SK-N-SH (cell line): ENCODE measurements at regions not wholly inside any gene's neighbourhood (a gene's known extent, or its start where the extent isn't known, plus 50 kb on each side); places are given as distances from the start of the nearest gene placed in this dataset.

Experiments used
- CTCF ChIA-PET: fragments of 300-600, 350-600 bp; formaldehyde crosslinking; extraction: SDS; loops from one replicate; lab custom pipeline; 2021; lab: Yijun Ruan, JAX
- POLR2A ChIA-PET: fragments of 350-600 bp; sonication (Branson Sonifier 250); formaldehyde crosslinking; extraction: SDS; loops from one replicate; lab custom pipeline; 2020; ENCODE audit warnings: antibody characterized with exemption, inconsistent platforms; lab: Yijun Ruan, JAX
- DNase-seq: peaks from one replicate; pipeline ENCODE4 v3.0.0; 2012
- H2AFZ ChIP-seq: fragments of 200-600 bp; sonication (generic); 2 replicates; pipeline ENCODE4 v1.8.1; 2016; ENCODE audit warnings: antibody characterized with exemption, mild to moderate bottlenecking, low read depth
- H3F3A ChIP-seq: fragments of 200-600 bp; sonication (generic); replicated peaks from 2 replicates; pipeline ENCODE3; 2016; ENCODE audit warnings: antibody characterized with exemption, mild to moderate bottlenecking; ENCODE audit not compliant: insufficient read depth
- H3K27ac ChIP-seq, 2 experiments: fragments of 200-500 bp in 1 of 2; fragments of 200-600 bp in 1 of 2; sonication (Bioruptor generic) in 1 of 2; sonication (generic), shearing (Covaris generic) in 1 of 2; 2 replicates each; pipeline versions ENCODE4 v1.5.1 to v1.6.1; 2014 to 2016; ENCODE audit warnings: low read depth in 2 of 2, inconsistent platforms in 1 of 2, low read length in 1 of 2, mild to moderate bottlenecking in 1 of 2, mixed read lengths in 1 of 2
- H3K27me3 ChIP-seq: fragments of 200-600 bp; sonication (generic), shearing (Covaris generic); 2 replicates; pipeline ENCODE4 v1.6.1; 2016; ENCODE audit warnings: mixed run types; ENCODE audit not compliant: insufficient read depth
- H3K36me3 ChIP-seq, 2 experiments: fragments of 200-500 bp in 1 of 2; fragments of 200-600 bp in 1 of 2; sonication (Bioruptor generic) in 1 of 2; sonication (generic) in 1 of 2; replicated peaks in 1 of 2; 2 replicates each; pipeline versions ENCODE3 to v1.5.1; 2014 to 2016; ENCODE audit warnings: low read length in 1 of 2, mild to moderate bottlenecking in 1 of 2; ENCODE audit not compliant: insufficient read depth in 2 of 2, control insufficient read depth in 1 of 2
- H3K4me1 ChIP-seq, 2 experiments: fragments of 200-500 bp in 1 of 2; fragments of 200-600 bp in 1 of 2; sonication (Bioruptor generic) in 1 of 2; sonication (generic), shearing (Covaris generic) in 1 of 2; 2 replicates each; pipeline versions ENCODE4 v1.5.1 to v1.6.1; 2014 to 2016; ENCODE audit warnings: low read depth in 1 of 2, low read length in 1 of 2, mixed run types in 1 of 2; ENCODE audit not compliant: insufficient read depth in 2 of 2, control insufficient read depth in 1 of 2
- H3K4me2 ChIP-seq: fragments of 200-600 bp; sonication (generic), shearing (Covaris generic); 2 replicates; pipeline ENCODE4 v1.6.1; 2017; ENCODE audit warnings: mixed run types
- H3K4me3 ChIP-seq, 2 experiments: fragments of 200-500 bp in 1 of 2; fragments of 200-600 bp in 1 of 2; sonication (Bioruptor generic) in 1 of 2; sonication (generic), shearing (Covaris generic) in 1 of 2; 2 replicates each; pipeline versions ENCODE4 v1.5.1 to v1.8.1; 2014 to 2016; ENCODE audit warnings: low read depth in 2 of 2, inconsistent platforms in 1 of 2, low read length in 1 of 2, mild to moderate bottlenecking in 1 of 2, mixed read lengths in 1 of 2, moderate library complexity in 1 of 2
- H3K79me2 ChIP-seq: fragments of 200-600 bp; sonication (generic); 2 replicates; pipeline ENCODE4 v1.8.1; 2017; ENCODE audit warnings: mild to moderate bottlenecking; ENCODE audit not compliant: insufficient read depth
- H3K9ac ChIP-seq: fragments of 200-600 bp; sonication (generic); 2 replicates; pipeline ENCODE4 v1.6.1; 2017; ENCODE audit warnings: mixed run types
- H3K9me2 ChIP-seq: fragments of 200-600 bp; sonication (generic); 2 replicates; pipeline ENCODE4 v1.6.1; 2017; ENCODE audit warnings: mixed run types
- H3K9me3 ChIP-seq: fragments of 200-600 bp; sonication (generic); 2 replicates; pipeline ENCODE4 v1.6.1; 2017; ENCODE audit warnings: mixed run types, mild to moderate bottlenecking, moderate library complexity
- H4K20me1 ChIP-seq: fragments of 200-600 bp; sonication (generic); 2 replicates; pipeline ENCODE4 v1.6.1; 2017; ENCODE audit warnings: mild to moderate bottlenecking, mixed run types; ENCODE audit not compliant: insufficient read depth
- CHD2 ChIP-seq: fragments of 150-350 bp; IDR thresholded peaks from 2 replicates; pipeline ENCODE4 v1.6.1; 2018; ENCODE audit warnings: low read length; ENCODE audit not compliant: partially characterized antibody
- EP300 ChIP-seq, 2 experiments: IDR thresholded peaks; 2 replicates each; pipeline versions ENCODE4 v1.4.0 to v1.6.1; 2012; ENCODE audit warnings: borderline replicate concordance in 1 of 2, low read depth in 1 of 2, low read length in 1 of 2
- FOXJ3 ChIP-seq: sonication (generic); formaldehyde crosslinking; IDR thresholded peaks from 2 replicates; pipeline ENCODE4 v1.5.1; 2020; ENCODE audit warnings: mild to moderate bottlenecking, missing genetic modification reagents
- GABPA ChIP-seq: IDR thresholded peaks from 2 replicates; pipeline ENCODE4 v1.4.0; 2012; ENCODE audit warnings: low read depth, mild to moderate bottlenecking
- GATA2 ChIP-seq: sonication (generic); formaldehyde crosslinking; IDR thresholded peaks from 2 replicates; pipeline ENCODE4 v1.5.0; 2020; ENCODE audit warnings: mild to moderate bottlenecking, missing genetic modification reagents
- IRF3 ChIP-seq: fragments of 150-350 bp; IDR thresholded peaks from 2 replicates; pipeline ENCODE4 v1.6.1; 2016; ENCODE audit warnings: mild to moderate bottlenecking, low read depth, low read length
- NFIC ChIP-seq: IDR thresholded peaks from 2 replicates; pipeline ENCODE4 v1.4.0; 2012; ENCODE audit warnings: borderline replicate concordance
- NRF1 ChIP-seq: IDR thresholded peaks from 2 replicates; pipeline ENCODE4 v1.6.1; 2012; ENCODE audit warnings: low read depth, mild to moderate bottlenecking, low read length
- RAD21 ChIP-seq: IDR thresholded peaks from 2 replicates; pipeline ENCODE4 v1.6.1; 2012; ENCODE audit warnings: mild to moderate bottlenecking, low read length
- RCOR1 ChIP-seq: fragments of 150-350 bp; IDR thresholded peaks from 2 replicates; pipeline ENCODE4 v1.6.1; 2017; ENCODE audit warnings: antibody characterized with exemption, low read length
- REST ChIP-seq: IDR thresholded peaks from 2 replicates; pipeline ENCODE4 v1.6.1; 2012; ENCODE audit warnings: mild to moderate bottlenecking, low read depth, low read length, moderate library complexity
- SMC3 ChIP-seq: IDR thresholded peaks from 2 replicates; pipeline ENCODE4 v1.6.1; 2012; ENCODE audit warnings: low read depth, low read length, improper control_type of control experiment
- TCF12 ChIP-seq: IDR thresholded peaks from 2 replicates; pipeline ENCODE4 v1.4.0; 2012
- USF1 ChIP-seq: IDR thresholded peaks from 2 replicates; pipeline ENCODE4 v1.4.0; 2012; ENCODE audit warnings: low read depth, borderline replicate concordance
- USF2 ChIP-seq: fragments of 150-350 bp; IDR thresholded peaks from 2 replicates; pipeline ENCODE4 v1.6.1; 2017; ENCODE audit warnings: antibody characterized with exemption, low read length, low read depth, borderline replicate concordance
- YY1 ChIP-seq: IDR thresholded peaks from 2 replicates; pipeline ENCODE4 v1.4.0; 2012; ENCODE audit warnings: low read depth, mild to moderate bottlenecking
- WGBS: methylation state at CpG from one replicate; pipeline ENCODE4 v1.1.6; 2017; ENCODE audit warnings: low lambda C conversion rate; 5-methylcytosine and 5-hydroxymethylcytosine counted together

- CTCF ChIA-PET, result interaction anchor here (1.5 to 3.3 kb wide), 6 partner anchors 10 to 175 kb away, joined by 3 to 38 read pairs (median 10); no protein-coding TSS in a partner anchor
- no peak overlapping the region for H2AFZ ChIP-seq
- WGBS, result 33% methylated on average over 5 of the region's 5 CpGs
- no peaks in the 10 kb centered on the region for H3K36me3 ChIP-seq
- peak overlapping the region in 1 of 2 experiments; percentile 95; a peak in 2 of 4 replicates for H3K27ac ChIP-seq
- H3K79me2 ChIP-seq, result no peaks in the 10 kb centered on the region
- POLR2A ChIA-PET, result interaction anchor here (0.6 kb wide), 1 partner anchor 9 kb away, joined by 3 read pairs; no protein-coding TSS in a partner anchor
- no peaks in the 10 kb centered on the region for H3F3A ChIP-seq
- H3K27me3 ChIP-seq, result no peaks in the 10 kb centered on the region
- TF ChIP-seq EP300 (IDR thresholded peaks at IDR 0.05; ENCODE audit: borderline replicate concordance in 1 of 2, low read depth in 1 of 2, low read length in 1 of 2) (peak in 1 of 2 experiments; percentile 67; a peak in 2 of 4 replicates), RCOR1 (peak; percentile 52; the same call in 1 of the 2 replicates), FOXJ3 (CRISPR knock-in tag) (peak; percentile 59), IRF3 (no peak), GATA2 (no peak), CHD2 (peak; percentile 37)
- TF ChIP-seq, all 33 proteins: peak for 4
- peak overlapping the region in 1 of 2 experiments; percentile 30; a peak in 1 of 4 replicates for H3K4me3 ChIP-seq
- DNase-seq, result peak; percentile 45
- H3K4me1 ChIP-seq, result peaks cover 0 to 14% of the 10 kb centered on the region in 2 experiments; a peak in 2 of 4 replicates
- H3K9me3 ChIP-seq, result 0 out of 2 replicates have a peak, but pooled peaks cover 5% of the 10 kb centered on the region
- no peaks in the 10 kb centered on the region for H4K20me1 ChIP-seq
- H3K9me2 ChIP-seq, result no peaks in the 10 kb centered on the region
- no peak overlapping the region for H3K4me2 ChIP-seq
- H3K9ac ChIP-seq, result no peak overlapping the region
Measured at GRCh38 chr1:240014051-240014450, 77.6 kb upstream of the FMN2 start.

GRCh38 chr1:240018617-240019016 is 73.1 kb upstream of the FMN2 start:
- H3K27me3 ChIP-seq, result no peaks in the 10 kb centered on the region
- H3K9me3 ChIP-seq, result 0 out of 2 replicates have a peak, but pooled peaks cover 5% of the 10 kb centered on the region
- no peak for DNase-seq
- H3K9ac ChIP-seq, result no peak overlapping the region
- H2AFZ ChIP-seq, result no peak overlapping the region
- POLR2A ChIA-PET, result no interaction called here
- H3F3A ChIP-seq, result no peaks in the 10 kb centered on the region
- H3K4me2 ChIP-seq, result no peak overlapping the region
- H3K4me1 ChIP-seq, result peaks cover 0 to 11% of the 10 kb centered on the region in 2 experiments; a peak in 2 of 4 replicates
- no peaks in the 10 kb centered on the region for H3K9me2 ChIP-seq
- WGBS, result 40% methylated on average over 1 of the region's 1 CpG
- H3K79me2 ChIP-seq, result no peaks in the 10 kb centered on the region
- H3K27ac ChIP-seq, result no peak overlapping the region
- CTCF ChIA-PET, result interaction anchor here (0.6 kb wide), 1 partner anchor 15 kb away, joined by 3 read pairs; no protein-coding TSS in a partner anchor
- H3K4me3 ChIP-seq, result no peak overlapping the region
- no peak for TF ChIP-seq REST
- TF ChIP-seq GABPA, result no peak
- TF ChIP-seq TCF12, result no peak
- no peak for TF ChIP-seq NRF1
- no peak for TF ChIP-seq RAD21
- TF ChIP-seq YY1, result no peak
- no peak for TF ChIP-seq NFIC
- no peak for TF ChIP-seq USF2
- TF ChIP-seq SMC3, result no peak
- TF ChIP-seq IRF3, result no peak
- TF ChIP-seq USF1, result no peak
- TF ChIP-seq EP300 (IDR thresholded peaks at IDR 0.05; ENCODE audit: borderline replicate concordance in 1 of 2, low read depth in 1 of 2, low read length in 1 of 2), result no peak
- TF ChIP-seq CHD2, result no peak
- no peaks in the 10 kb centered on the region for H4K20me1 ChIP-seq
- H3K36me3 ChIP-seq, result no peaks in the 10 kb centered on the region
